H1 (cell line): ENCODE measurements at regions not wholly inside any gene's neighbourhood (a gene's known extent, or its start where the extent isn't known, plus 50 kb on each side); places are given as distances from the start of the nearest gene placed in this dataset.

Source experiments
- CTCF ChIA-PET: fragments of 300-600 bp; sonication (Branson Sonifier 250); formaldehyde crosslinking; loops from one replicate; lab custom pipeline; 2021; ENCODE audit not compliant: partially characterized antibody; lab: Charles Lee
- POLR2A ChIA-PET: fragments of 300-600 bp; sonication (Branson Sonifier 250); formaldehyde crosslinking; loops from one replicate; lab custom pipeline; 2021; ENCODE audit warnings: inconsistent platforms; ENCODE audit not compliant: partially characterized antibody; lab: Charles Lee
- DNase-seq, 2 experiments: peaks; one replicate each; pipeline versions ENCODE4 v3.0.0 to v3.0.0-alpha.2; 2010 to 2022; ENCODE audit warnings: low spot score in 2 of 2, low read depth in 1 of 2, mixed read lengths in 1 of 2
- FAIRE-seq: peaks from 2 replicates; lab custom pipeline; 2011; peaks lifted over from hg19 to GRCh38; lab: Jason Lieb, UNC
- H2AFZ ChIP-seq: 2 replicates; pipeline ENCODE4 v1.8.1; 2012; ENCODE audit warnings: low read length, inconsistent platforms
- H2AK5ac ChIP-seq: 2 replicates; pipeline ENCODE4 v1.6.1; 2013; ENCODE audit warnings: low read depth, low read length
- H2BK120ac ChIP-seq: replicated peaks from 2 replicates; pipeline ENCODE3; 2013; ENCODE audit warnings: low read depth, low read length, inconsistent platforms
- H2BK12ac ChIP-seq: 2 replicates; pipeline ENCODE4 v1.6.1; 2013; ENCODE audit warnings: low read depth, low read length
- H2BK15ac ChIP-seq: 2 replicates; pipeline ENCODE4 v1.6.1; 2013; ENCODE audit warnings: low read length
- H2BK20ac ChIP-seq: 2 replicates; pipeline ENCODE4 v1.6.1; 2013; ENCODE audit warnings: low read length
- H2BK5ac ChIP-seq: 2 replicates; pipeline ENCODE4 v1.6.1; 2013; ENCODE audit warnings: low read depth, low read length
- H3K14ac ChIP-seq: 2 replicates; pipeline ENCODE4 v1.6.1; 2013; ENCODE audit warnings: inconsistent platforms; ENCODE audit not compliant: insufficient read length
- H3K18ac ChIP-seq: 2 replicates; pipeline ENCODE4 v1.6.1; 2013; ENCODE audit warnings: low read length; ENCODE audit errors: extremely low read depth
- H3K23ac ChIP-seq: 2 replicates; pipeline ENCODE4 v1.6.1; 2013; ENCODE audit warnings: inconsistent platforms; ENCODE audit not compliant: insufficient read length
- H3K23me2 ChIP-seq: 2 replicates; pipeline ENCODE4 v1.6.1; 2013; ENCODE audit warnings: low read depth, low read length
- H3K27ac ChIP-seq: 2 replicates; pipeline ENCODE4 v1.6.1; 2011; ENCODE audit warnings: low read depth, low read length, inconsistent platforms
- H3K27me3 ChIP-seq, 4 experiments: replicated peaks in 1 of 4; 1 replicate in 1 of 4; 2 replicates in 3 of 4; pipeline versions ENCODE4 v1.6.1 to v1.8.1; 2011 to 2013; ENCODE audit warnings: low read length in 3 of 4, mild to moderate bottlenecking in 3 of 4, inconsistent platforms in 2 of 4, mixed read lengths in 2 of 4, moderate library complexity in 1 of 4; ENCODE audit not compliant: control insufficient read depth in 3 of 4, insufficient read depth in 3 of 4; ENCODE audit errors: extremely low read depth in 1 of 4
- H3K36me3 ChIP-seq, 4 experiments: 2 replicates each; pipeline versions ENCODE4 v1.6.1 to v1.8.1; 2011 to 2013; ENCODE audit warnings: mild to moderate bottlenecking in 4 of 4, low read length in 3 of 4, moderate library complexity in 2 of 4, control low read depth in 1 of 4, inconsistent platforms in 1 of 4; ENCODE audit not compliant: insufficient read depth in 4 of 4, control insufficient read depth in 2 of 4
- H3K4ac ChIP-seq: replicated peaks from 2 replicates; pipeline ENCODE3; 2013; ENCODE audit warnings: low read length, low read depth, mixed read lengths, inconsistent platforms; ENCODE audit not compliant: insufficient read length
- H3K4me1 ChIP-seq, 4 experiments: replicated peaks in 1 of 4; 1 replicate in 1 of 4; 2 replicates in 3 of 4; pipeline versions ENCODE4 v1.6.1 to v1.8.1; 2011 to 2013; ENCODE audit warnings: low read length in 3 of 4, inconsistent platforms in 2 of 4, mixed read lengths in 1 of 4; ENCODE audit not compliant: insufficient read depth in 4 of 4, control insufficient read depth in 3 of 4
- H3K4me2 ChIP-seq, 2 experiments: 2 replicates each; pipeline versions ENCODE4 v1.6.1 to v1.8.1; 2011 to 2013; ENCODE audit warnings: low read depth in 2 of 2, low read length in 2 of 2, control low read depth in 1 of 2, inconsistent platforms in 1 of 2, mild to moderate bottlenecking in 1 of 2; ENCODE audit not compliant: insufficient read depth in 1 of 2
- H3K4me3 ChIP-seq, 4 experiments: fragments of 200-600, 300-600 bp in 1 of 4; sonication (generic), shearing (Covaris generic), sonication (Bioruptor Twin) in 1 of 4; 2 replicates each; pipeline versions ENCODE4 v1.5.1 to v1.8.1; 2011 to 2016; ENCODE audit warnings: low read length in 4 of 4, low read depth in 3 of 4, control low read depth in 2 of 4, inconsistent platforms in 2 of 4, mild to moderate bottlenecking in 2 of 4, mixed read lengths in 1 of 4, moderate library complexity in 1 of 4; ENCODE audit not compliant: insufficient read depth in 2 of 4; ENCODE audit errors: extremely low read depth in 1 of 4
- H3K56ac ChIP-seq: replicated peaks from 2 replicates; pipeline ENCODE3; 2013; ENCODE audit warnings: low read depth, mild to moderate bottlenecking, mixed read lengths, low read length, inconsistent platforms; ENCODE audit not compliant: insufficient read length
- H3K79me1 ChIP-seq: 2 replicates; pipeline ENCODE4 v1.6.1; 2013; ENCODE audit warnings: low read depth, low read length, control low read depth
- H3K79me2 ChIP-seq, 2 experiments: 2 replicates each; pipeline versions ENCODE4 v1.6.1 to v1.8.1; 2012 to 2013; ENCODE audit warnings: low read length in 2 of 2, mild to moderate bottlenecking in 2 of 2, inconsistent platforms in 1 of 2; ENCODE audit not compliant: insufficient read depth in 2 of 2, control insufficient read depth in 1 of 2
- H3K9ac ChIP-seq, 4 experiments: replicated peaks in 1 of 4; 1 replicate in 1 of 4; 2 replicates in 3 of 4; pipeline versions ENCODE4 v1.6.1 to v1.8.1; 2011 to 2013; ENCODE audit warnings: low read depth in 3 of 4, low read length in 3 of 4, control low read depth in 2 of 4, mild to moderate bottlenecking in 2 of 4, moderate library complexity in 2 of 4, inconsistent platforms in 1 of 4; ENCODE audit errors: extremely low read depth in 1 of 4
- H3K9me3 ChIP-seq, 2 experiments: 2 replicates each; pipeline versions ENCODE4 v1.6.1 to v1.8.1; 2012 to 2013; ENCODE audit warnings: mild to moderate bottlenecking in 2 of 2, moderate library complexity in 2 of 2, control low read depth in 1 of 2, inconsistent platforms in 1 of 2, low read depth in 1 of 2, low read length in 1 of 2, mixed read lengths in 1 of 2; ENCODE audit not compliant: insufficient read depth in 2 of 2
- H4K20me1 ChIP-seq, 2 experiments: replicated peaks in 1 of 2; 2 replicates each; pipeline versions ENCODE3 to v1.8.1; 2011 to 2013; ENCODE audit warnings: inconsistent platforms in 2 of 2, low read length in 2 of 2, mild to moderate bottlenecking in 1 of 2; ENCODE audit not compliant: insufficient read depth in 2 of 2, control insufficient read depth in 1 of 2
- H4K5ac ChIP-seq: 2 replicates; pipeline ENCODE4 v1.6.1; 2013; ENCODE audit warnings: low read length, low read depth, mixed read lengths, inconsistent platforms; ENCODE audit not compliant: insufficient read length
- H4K8ac ChIP-seq: 2 replicates; pipeline ENCODE4 v1.8.0; 2013; ENCODE audit warnings: mild to moderate bottlenecking, moderate library complexity, low read length, inconsistent platforms; ENCODE audit not compliant: insufficient read depth; ENCODE audit errors: extremely low read depth
- H4K91ac ChIP-seq: replicated peaks from 2 replicates; pipeline ENCODE3; 2013; ENCODE audit warnings: low read length, mixed read lengths, inconsistent platforms; ENCODE audit not compliant: insufficient read length
- SIN3A ChIP-seq, 2 experiments: IDR thresholded peaks in 1 of 2; conservative IDR thresholded peaks in 1 of 2; 2 replicates each; pipeline ENCODE4 v1.6.1; 2011 to 2012; ENCODE audit warnings: low read length in 2 of 2, improper control_type of control experiment in 1 of 2, low read depth in 1 of 2, mild to moderate bottlenecking in 1 of 2
- WGBS, 2 experiments: shearing (Covaris generic) in 1 of 2; methylation state at CpG; one replicate each; pipeline versions ENCODE4 v1.1.6 to v1.1.7; 2013 to 2015; ENCODE audit warnings: low lambda C conversion rate in 2 of 2, mixed read lengths in 2 of 2, inconsistent platforms in 1 of 2, low coverage in 1 of 2, missing lambda C conversion rate in 1 of 2; ENCODE audit not compliant: insufficient replicate concordance in 2 of 2, insufficient coverage in 1 of 2, insufficient read length in 1 of 2; ENCODE audit errors: extremely low coverage in 1 of 2, missing lambda C conversion rate in 1 of 2; 5-methylcytosine and 5-hydroxymethylcytosine counted together

- Histone ChIP-seq H3K27ac (no peak overlapping the region), H3K23me2 (no peaks in the 10 kb centered on the region), H4K5ac (no peak overlapping the region), H3K18ac (no peak overlapping the region), H3K79me1 (no peaks in the 10 kb centered on the region), H4K91ac (no peak overlapping the region), H3K4me3 (no peak overlapping the region), H3K23ac (no peak overlapping the region), H2BK5ac (no peak overlapping the region), H3K4me1 (no peaks in the 10 kb centered on the region), H3K4me2 (no peak overlapping the region), H2AK5ac (no peak overlapping the region), H2BK12ac (no peak overlapping the region), H3K14ac (no peak overlapping the region), H2BK20ac (no peak overlapping the region), H2BK120ac (no peak overlapping the region), H4K20me1 (no peaks in the 10 kb centered on the region), H3K9ac (no peak overlapping the region), H3K36me3 (no peaks in the 10 kb centered on the region), H3K9me3 (no peaks in the 10 kb centered on the region), H3K27me3 (no peaks in the 10 kb centered on the region), H2BK15ac (no peak overlapping the region), H4K8ac (no peak overlapping the region), H2AFZ (no peak overlapping the region), H3K4ac (no peak overlapping the region), H3K56ac (no peak overlapping the region), H3K79me2 (no peaks in the 10 kb centered on the region)
- 93% methylated on average over 1 of the region's 1 CpG; no CpG with 5 or more reads in 1 of the 2 experiments for WGBS, 2 experiments
- ChIA-PET CTCF (no interaction called here), POLR2A (no interaction called here)
- no peak for TF ChIP-seq SIN3A (conservative IDR thresholded peaks at IDR 0.05 in 1 of 2, IDR thresholded peaks at IDR 0.05 in 1 of 2; ENCODE audit: low read depth in 1 of 2, low read length in 2 of 2)
- FAIRE-seq = no peak
- DNase-seq = no peak
These were observed 199.4 kb upstream of the MIR17HG start for GRCh38 chr13:91148098-91148497.
